GM21447 (cell line): ENCODE measurements at regions not wholly inside any gene's neighbourhood (a gene's known extent, or its start where the extent isn't known, plus 50 kb on each side); places are given as distances from the start of the nearest gene placed in this dataset.

Experiments used
- ATAC-seq: cut with Tn5 transposase; IDR thresholded peaks from one replicate; pipeline ENCODE4 v1.9.1; 2021; ENCODE audit not compliant: unreplicated experiment

DNA sequence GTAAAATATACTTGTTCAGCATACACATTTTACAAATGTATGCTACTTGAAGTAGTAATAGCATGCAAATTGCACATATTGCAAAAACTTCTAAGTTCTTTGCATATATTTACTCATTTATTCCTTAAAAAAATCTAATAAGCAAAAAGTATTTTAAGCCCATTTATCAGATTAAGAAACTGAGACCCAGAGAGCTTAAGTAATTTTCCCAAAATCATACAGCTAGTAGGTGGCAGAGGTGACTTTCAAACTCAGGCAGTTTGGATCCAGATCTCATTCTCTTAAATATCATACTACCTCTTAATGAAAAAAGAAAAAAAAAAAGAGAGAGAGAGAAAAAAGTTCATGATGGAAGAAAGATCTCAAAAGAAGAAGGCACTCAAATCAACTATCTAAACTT is 157.9 kb downstream of the RPS12 start:
- no peak for ATAC-seq

DNA sequence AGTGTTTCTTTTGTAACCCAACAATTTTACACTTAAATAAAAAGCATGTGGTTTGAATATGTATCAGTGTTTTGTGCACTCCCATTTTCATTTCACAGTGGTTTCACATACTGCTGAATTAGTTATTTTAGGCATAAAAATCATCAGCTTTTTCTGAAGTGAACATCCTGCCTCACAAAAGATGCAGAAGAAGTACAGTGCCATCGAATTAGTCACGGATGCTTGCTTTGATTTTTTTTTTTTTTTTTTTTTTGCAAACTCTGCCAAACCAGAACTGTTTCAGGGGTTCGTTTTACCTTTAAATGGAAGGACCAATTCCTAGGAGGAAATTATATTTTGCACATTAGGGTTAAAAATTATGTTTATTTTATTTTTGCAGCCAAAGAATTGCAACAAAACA is 158.6 kb downstream of the RPS12 start:
- ATAC-seq = no peak

DNA sequence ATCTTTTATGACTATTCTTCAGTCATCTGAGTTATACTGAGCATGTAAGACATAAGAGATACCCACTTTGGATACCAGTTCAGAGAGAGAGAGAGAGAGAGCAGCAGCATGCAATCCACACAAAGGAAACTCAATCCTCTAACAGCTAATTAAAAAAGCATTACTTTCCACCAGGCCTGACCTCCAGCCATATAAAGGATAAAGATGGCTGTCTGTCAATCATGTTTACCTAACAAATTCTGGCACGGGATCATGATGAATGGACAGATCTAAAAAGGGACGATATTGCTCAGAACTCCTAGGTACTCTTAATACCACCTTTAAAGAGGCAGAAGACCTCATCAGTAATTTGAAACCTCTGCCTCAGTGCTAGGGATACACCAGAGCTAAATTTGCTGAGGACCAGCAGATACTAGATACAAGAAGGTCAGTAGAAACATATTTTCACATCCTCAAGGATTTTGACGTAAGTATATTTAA is 159.2 kb downstream of the RPS12 start:
- ATAC-seq = no peak

DNA sequence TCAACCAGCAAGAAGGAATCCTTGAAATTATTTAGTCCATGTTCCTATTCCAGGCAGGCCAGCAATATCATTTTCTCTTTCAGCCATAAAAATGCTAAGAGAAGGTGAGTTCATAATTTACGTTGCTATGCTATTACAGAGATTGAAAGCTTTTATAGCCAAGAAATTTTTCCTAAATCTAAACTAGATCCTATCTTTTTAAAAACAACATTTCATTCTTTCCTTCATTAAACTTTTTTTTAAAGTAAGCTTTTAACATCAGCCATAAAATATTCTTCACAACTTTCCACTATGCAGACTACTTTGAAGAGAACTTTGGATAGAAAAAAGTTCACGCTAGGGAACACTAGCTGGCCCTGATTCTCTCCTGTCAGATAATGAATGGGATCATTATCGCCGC is 159.8 kb downstream of the RPS12 start:
- no peak for ATAC-seq

DNA sequence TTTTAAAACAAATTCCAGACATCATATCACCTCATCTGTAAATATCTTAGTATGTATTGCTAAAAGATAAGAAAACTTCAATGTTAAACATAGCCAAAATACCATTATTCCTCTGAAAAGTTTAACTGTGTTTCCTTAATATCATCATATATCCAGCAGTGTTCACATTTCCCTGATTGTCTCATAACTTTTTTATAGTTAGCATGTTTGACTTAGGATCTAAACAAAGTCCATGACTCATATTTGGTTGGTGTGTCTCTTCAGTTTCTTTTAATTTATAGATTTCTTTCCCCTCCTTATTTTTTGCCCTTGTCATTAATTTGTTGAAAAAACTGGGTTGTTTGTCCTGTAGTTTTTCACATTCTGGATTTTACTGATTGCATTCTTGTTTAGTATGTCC is 163.0 kb downstream of the RPS12 start:
- no peak for ATAC-seq

DNA sequence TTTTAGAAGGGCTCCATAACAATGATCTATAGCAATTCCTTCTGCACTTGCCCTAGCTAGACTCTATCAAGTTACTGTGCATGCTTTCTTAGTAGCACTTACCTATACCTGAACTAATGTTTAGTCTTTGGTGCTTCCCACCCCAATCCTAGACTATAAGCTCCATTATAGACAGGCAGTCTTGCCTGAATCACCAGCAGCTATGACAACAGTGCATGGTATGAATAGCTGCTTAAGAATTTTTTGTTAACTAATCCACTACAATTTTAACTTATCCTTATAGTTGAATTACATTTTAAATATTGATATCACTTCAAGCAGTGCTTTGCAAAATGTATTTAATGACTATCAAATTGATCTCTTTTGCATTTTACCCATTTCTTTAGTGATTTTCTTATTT is 164.3 kb downstream of the RPS12 start:
- no peak for ATAC-seq

DNA sequence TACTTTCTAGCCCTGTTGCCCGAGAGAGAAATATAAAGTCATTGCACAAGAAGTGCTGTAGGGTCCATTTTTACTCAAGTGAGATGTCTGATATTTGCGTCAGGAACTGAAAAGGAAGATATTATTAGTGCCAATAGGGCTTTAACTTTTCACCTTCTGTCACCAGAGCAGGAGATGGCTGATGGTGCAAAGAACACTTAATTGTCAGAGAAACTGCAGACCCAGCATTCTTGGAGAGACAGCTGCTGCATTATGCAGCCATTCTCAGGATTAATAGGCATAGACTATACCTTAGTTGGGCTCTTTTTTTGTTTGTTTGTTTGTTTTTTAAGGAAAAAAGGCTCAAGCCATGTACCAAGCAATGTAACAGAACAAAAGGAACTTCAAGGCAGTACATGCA is 179.4 kb downstream of the RPS12 start:
- ATAC-seq = no peak

DNA sequence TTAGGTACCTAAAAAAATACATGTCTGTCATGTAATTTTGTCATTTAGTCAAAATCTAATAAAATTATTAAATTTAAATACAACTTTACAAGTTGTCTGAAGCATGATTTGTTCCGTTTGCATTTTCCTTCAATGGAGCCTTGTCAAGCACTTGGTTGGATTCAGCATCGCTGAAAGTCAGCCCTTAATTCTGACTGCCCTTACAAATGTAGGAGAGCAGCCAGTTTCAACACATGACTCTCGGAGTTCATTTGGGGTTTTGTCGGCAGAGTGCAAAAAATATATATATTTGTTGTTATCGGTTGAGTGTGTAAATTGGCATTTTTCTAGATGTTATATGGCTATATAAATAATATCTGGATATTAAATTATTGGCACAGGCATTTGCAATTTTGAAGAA is 180.6 kb downstream of the RPS12 start:
- ATAC-seq = no peak

DNA sequence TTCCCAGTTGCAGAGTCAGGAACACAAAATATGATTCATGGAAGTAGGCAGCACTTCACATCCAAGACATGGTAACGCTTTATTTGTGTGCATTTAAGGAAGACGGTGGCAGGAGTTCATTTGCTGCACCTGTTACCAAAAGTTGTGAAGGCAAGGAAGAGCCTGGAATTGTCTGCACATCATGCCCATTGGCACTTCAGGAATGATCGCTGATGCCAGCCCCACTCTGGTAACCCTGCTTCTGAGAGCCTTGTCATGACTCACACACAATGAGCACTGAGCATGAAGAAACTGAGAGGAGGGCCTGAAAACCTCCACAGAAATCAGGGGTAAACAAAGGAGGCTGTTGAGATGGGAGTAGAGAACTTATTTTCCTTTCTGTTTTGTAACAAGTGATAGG is 181.1 kb downstream of the RPS12 start:
- no peak for ATAC-seq

DNA sequence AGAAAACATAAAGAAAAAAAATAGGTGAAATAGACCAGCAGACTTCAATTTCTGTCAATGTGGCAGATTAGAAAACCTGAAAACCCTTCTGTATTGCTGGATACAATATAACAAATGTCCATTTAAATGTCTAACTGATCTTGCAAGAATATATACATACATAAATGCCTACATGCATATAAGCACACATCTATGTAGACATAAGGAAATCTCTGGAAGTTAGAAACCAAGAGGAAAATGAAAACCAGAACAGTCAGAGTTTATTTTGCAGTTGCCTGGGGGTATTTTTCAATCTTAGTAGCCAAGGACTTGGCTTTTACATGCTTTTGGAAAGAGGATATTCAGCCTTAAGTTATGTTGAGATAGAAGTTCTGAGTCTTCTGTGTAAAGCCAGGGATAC is 184.0 kb downstream of the RPS12 start:
- ATAC-seq = no peak

DNA sequence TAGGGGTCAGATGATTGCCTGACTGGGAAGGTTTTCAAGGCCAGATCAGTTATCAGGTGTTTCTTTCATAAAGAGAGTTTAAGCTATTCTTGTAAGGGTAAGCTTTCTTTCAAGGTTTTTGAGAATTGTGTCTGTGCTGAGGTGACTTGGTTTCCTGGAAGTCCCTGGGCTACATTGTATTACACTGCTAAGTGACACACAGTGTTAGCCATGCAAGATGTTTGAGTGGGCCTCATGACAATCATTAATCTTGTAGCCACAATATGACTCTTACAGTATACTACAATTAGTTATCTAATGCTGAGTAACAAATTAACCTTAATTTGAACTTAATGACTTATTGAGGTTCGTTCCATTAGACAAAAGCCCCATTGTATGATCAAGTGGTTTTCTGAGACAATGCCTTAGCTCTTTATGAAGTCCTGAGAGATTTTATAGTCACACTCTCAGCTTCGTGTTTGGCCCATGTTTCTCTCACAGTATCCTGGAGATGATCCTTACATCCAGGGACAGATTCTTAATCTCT is 186.7 kb downstream of the RPS12 start:
- no peak for ATAC-seq

DNA sequence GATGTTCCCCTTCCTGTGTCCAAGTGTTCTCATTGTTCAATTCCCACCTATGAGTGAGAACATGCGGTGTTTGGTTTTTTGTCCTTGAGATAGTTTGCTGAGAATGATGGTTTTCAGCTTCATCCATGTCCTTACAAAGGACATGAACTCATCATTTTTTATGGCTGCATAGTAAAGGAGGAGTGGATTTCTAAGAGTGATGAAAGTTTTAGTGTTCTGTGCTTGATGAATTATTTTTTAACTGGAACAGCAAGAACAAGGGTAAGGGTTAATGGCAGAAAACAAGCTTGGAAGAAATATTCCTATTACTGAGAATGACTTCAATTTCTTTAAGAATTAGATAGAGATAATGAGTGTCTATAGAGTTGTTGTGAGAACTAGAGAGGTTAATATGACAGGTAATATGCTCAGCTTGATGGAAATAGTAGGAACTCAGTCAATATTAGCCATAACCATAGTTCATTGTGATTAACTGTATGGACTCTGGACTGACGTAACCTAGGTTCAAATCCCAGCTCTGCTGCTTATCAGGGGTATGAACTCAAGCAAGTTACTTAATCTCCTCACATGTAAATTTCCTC is 190.0 kb downstream of the RPS12 start:
- ATAC-seq = no peak

DNA sequence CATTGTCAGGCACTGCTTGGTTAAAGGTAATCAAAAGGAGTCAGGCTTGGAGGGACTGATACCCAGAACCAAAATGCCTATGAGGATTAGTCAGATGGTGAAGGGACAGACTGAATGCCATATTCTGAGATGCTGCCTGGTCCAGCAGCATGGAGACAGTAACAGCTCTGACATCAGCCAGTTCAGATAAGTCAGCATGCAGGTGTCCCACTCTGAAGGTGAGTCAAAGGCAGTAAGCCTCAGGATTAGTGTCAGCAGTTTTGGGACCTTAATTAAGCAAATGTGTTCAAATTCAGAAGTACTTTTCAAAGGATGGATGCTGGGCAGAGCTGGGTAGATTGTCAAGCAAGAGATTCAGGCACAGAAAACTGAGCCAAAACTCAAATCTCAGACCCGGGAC is 198.4 kb downstream of the RPS12 start:
- ATAC-seq = no peak

DNA sequence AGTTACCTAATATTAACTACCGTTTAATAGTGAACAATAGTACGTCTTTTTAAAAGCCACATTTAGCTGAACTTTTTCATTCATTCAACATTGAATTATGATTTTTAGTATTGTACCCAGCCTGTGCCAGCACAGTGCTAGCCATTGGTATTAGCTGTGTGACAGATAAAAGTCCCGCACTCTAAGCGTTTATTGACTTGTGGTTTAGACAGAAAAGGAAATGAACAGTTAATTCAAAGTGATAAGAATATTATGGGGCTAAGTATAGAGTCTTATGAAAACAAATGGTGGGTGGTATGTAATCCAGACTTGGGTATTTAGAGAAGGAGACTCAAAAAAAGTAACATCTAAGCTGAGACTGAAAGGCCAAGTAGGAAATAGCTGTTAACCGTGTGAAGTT is 202.3 kb downstream of the RPS12 start:
- ATAC-seq = no peak

DNA sequence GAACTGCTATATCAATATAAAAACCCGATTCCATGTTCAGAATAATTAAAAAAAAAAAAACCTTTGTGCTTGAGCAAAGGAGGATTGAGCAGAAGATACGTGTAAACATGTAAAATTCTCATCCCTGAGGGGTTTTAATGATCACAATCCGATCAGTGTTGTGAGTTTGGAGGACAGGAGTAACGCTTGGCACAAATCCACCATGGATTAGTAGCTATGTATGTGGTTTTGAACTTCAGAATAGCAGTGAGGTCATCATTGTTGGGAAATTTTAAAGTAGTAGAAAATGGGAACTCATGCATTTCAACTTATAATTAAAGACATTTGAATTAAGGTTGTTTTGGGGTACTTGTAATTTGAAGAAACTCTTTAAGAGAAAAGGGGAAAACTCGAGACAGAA is 203.2 kb downstream of the RPS12 start:
- no peak for ATAC-seq

DNA sequence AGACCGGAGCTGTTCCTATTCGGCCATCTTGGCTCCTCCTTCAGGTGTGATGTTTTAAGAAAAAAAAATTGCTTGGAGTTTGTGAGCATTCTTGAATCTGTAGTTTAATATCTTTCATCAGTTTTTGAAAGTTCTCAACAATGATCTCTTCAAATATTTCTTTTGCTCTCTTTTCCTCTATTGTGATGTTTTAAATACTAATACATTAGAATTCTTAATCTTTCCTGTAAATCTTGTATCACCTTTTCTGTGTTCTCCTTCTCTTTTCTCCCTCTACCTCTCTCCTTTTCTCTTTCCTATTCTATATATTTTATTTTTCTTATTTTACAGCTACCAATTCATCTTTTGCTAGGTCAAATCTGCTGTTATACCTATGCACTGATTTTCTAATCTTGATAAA is 212.3 kb downstream of the RPS12 start:
- no peak for ATAC-seq

DNA sequence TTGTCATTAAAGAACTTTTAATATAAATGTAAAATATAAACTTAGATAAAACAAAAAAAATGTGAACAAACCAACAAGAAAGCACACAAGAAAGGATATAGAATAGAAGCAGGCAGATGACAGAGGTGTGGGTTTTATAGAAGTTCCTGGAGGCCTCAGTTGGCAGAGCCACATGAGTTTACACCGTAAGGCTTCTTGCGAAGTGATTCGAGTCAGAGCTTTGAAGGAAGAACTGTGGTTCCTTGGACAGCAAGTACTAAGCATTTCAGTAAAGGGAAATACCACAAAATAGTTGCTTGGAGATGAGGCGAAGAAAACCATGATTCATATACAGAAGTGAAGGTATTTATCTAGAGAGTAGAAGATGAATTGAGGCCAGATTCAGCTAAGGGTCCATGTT is 207.9 kb upstream of the EYA4 start:
- ATAC-seq = no peak

DNA sequence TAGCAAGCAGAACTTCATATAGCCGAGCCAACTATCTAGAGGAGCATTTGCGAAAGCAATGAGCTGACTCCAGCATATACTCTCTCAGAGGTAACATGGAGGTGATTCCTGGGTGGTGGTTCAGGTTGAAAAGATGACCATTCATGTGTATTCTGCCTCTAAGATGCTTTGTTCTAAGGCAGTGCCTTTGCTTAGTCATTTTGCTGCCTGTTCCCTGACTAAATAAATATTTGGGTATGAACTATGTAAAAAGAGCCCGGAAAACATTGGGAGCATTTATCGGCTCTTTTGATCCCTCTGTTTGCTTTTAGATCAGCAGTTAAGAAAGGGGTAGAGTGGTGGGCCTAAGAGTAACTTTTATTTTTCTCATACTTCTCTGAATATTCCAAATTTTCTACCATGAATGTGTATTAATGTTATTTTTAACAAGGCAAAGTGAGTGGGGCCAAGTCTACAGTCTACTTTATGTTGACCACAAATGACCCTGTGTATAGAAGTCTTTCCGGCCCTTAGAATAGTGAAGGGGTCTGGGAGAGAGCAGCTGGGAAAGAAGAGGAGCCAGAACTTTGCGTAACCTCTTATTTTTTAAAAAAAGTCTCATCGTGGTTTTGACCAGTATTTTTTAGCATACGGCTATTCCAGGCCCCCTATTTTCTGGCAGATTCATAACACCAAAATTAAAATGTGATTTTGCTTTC is 206.5 kb upstream of the EYA4 start:
- no peak for ATAC-seq

DNA sequence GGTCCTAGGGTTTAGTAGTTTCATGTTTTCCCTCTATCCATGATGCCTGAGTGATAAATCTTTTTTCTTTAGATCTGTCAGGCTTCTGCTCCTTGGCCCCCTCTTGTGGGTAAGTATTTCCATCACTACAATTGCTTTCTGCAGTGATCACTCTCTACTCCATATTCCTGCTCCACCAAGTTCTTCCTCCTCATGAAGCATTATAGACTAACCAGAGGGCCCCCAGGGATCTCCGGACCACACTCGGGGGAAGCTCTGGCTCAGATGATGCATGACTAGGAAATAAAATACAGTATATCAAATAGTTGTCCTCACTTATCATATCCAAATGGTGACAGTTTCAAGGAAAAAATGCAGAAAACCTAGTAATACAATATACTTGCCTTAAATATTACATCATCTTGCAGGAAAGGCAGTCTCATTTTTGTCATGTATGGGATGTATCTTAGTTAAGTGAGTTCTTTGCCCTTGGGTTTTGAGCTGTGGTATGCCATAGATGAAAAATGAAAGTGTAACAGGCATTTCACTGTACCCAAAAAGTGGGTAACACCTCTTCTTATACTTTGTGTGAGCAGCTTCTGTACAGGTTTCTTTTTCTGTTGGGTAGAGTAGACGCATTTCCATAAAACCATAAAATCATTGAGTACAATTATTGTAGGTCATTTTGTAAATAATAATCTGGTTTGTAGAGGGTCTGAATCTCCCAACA is 200.9 kb upstream of the EYA4 start:
- ATAC-seq = no peak

DNA sequence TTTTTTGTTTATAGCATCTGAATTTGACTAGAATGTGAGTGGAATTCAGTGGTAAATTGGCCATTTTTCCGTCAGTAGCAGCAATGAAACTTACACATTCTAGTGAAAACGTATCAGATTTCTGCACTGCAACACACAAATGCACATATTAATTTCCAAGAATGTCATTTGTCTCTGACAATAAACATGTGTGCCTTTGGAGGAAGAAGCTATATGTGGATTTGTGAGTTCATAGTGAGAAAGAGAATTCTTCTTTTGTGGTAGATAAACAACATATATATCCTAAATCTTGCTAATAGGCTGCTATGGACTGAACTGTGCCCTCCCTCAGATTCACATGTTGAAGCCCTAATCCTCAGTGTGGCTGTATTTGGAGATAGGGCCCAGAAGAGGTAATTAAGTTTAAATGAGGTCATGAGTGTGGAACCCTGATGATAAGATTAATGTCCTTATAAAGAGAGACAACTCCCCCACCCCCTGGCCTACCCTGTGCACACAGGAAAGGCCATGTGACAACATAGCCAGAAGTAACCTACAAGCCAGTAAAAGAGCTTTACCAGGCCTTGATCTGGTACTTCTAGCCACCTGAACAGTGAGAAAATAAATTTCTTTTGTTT is 200.2 kb upstream of the EYA4 start:
- no peak for ATAC-seq

DNA sequence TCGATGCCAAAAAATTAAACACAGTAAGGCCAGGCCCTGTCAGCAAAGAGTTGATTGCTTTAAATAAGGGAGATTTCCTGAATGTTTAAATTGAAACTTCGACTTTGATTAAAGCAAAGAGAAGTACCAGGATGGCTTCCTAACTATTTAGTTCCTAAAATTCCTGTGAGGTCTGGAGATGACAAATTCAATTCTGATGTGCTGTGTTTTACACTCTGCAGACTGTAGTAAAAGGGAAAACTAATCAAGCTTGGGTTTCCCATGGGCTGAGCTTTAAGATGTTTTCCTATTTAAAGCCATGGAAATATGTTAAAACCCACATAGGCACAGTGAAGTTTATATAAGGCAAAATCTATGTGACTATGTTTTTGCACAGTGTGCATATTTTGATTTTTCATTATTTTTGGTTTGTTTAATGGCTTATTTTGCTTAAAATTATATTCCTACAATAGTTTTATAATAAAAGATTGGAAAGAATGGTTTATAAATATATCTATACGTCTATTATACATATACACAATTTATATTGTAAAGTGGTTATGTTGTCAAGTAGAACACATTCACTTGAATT is 198.5 kb upstream of the EYA4 start:
- ATAC-seq = no peak
